ENCODE measurements at regions not wholly inside any gene's neighbourhood (a gene's known extent, or its start where the extent isn't known, plus 50 kb on each side); places are given as distances from the start of the nearest gene placed in this dataset.
"Not testable (repeated sequence)": the region's sequence is repeated elsewhere in the genome, so short reads cannot be mapped to it uniquely, and the experiment has no call there.

DNA sequence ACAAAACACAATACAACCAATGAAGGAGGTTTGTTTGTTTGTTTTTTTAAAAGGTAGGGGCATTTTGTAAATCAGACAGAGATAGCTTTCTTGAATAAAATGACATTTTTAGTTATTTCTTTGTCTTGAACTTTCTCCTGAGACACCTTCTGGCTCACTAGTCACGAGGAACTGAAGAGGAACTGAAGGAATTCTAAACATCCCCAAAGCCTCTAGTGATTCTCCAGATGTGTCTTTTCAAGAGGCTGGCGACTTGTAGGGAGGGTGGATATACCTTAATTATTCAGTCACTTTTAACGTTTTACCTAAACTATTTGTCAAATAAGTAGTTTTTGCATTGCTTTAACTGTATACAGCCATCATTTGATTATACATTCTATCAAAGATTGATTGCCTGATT lies 211.2 kb upstream of the LRIG3 start:
- no peak for DNase-seq

DNA sequence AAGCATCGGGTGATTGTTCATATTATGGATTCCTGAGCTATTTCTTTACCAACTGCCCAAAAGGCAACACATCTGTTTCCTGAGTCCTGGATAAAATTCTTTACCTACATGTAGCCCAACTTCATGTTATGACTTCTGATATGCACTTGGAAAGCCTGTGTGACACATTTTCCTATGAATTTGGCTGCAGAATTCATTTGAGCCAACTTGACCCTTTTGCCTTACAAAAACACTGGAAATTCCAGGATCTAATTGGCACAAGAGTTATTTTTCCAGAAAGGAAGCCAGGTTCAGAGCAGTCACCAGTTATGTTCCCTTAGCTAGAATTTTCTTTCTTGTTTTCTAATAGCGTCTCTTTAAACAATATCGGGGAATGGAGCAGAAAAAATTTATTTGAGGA lies 202.5 kb upstream of the LRIG3 start:
- DNase-seq: peak; percentile 92

DNA sequence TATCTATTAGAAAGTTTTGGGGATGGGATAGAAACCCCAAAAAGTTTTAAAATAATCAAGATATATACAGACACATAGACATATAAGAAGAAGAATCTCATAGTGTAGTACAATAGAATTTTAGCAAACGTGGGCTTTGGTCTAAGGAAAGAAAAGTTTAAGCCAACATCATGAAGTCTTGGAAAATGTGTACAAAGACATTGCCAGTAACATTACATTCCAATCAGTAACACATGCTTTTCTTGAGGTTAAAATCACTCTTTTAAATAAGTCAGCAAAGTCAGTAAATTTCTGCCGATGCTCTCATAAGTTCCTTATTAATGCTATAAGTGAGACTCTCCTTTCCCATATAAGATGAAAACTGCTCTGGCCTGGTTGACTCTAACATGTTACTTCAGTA lies 201.1 kb upstream of the LRIG3 start:
- DNase-seq: no peak

DNA sequence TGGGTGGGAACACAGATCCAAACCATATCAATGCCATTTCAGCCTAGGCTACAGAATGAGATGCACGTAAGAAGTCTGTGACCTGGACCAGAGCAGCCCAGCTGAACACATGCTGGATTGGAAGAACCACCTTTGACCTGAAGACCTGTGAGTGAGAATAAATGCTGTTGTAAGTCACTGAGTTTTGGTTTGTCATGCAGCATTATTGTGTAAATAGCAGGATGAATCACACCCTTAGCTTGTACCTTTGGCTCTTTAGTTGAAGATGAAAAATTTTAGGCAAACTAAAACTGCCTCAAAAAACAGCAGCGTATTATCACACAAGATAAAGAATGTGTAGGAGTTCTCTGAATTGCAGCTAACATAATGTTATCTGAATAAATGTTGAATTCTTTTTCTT lies 199.4 kb upstream of the LRIG3 start:
- DNase-seq: no peak

DNA sequence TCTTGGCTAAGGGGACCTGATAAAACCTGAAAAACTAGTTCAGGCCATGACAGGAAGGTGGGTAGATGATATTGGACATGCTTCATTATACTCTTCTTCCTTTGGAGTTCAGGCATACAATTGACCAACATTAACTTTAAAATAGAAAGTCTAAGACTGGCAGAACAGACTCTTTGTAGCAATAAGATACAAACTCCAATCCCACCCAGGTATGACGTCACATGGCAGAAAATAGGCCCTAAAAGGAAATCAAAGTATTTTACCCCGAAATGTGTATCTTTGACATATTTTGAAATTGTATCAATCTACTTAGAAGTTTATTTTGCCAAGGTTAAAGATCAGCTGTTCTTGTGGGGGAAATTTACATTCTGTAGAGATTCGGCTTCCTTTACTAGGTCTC lies 198.1 kb upstream of the LRIG3 start:
- no peak for DNase-seq

DNA sequence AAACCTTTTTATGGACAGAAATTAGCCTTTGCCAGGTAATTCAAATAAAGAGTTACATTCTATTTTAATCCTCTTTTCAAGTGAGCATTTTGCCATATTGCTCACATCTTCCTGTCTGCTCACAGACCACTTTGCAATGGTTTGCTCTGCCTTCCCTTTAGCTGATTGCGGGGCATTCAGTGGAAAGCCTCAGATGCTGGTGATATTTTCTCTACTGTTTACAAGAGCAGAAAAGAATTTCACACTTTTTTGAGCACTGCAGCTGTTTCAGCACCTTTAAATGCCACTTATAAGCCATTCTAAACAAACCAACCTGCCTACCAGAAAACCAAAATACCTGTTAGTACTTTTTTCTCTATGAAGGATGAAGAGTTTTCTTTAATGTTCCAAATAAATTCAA lies 195.7 kb upstream of the LRIG3 start:
- DNase-seq: no peak

DNA sequence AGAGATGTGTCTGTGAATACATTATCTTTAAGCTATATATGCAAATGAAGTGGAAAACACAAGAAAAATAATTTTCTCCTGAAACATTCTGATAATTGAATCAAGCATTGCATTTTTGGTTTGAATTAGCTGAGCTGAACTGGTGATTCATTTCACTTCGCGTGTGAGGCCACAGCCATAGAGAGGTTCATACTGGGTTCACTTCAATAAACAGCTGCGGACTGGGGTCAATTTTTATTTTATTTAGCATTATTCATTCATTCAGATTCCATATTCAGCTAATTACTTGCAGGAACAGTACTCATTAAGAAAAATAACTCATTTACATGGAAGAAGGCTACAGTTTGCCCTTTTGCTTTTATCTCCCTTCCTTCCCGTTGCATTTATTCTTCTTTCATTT lies 195.2 kb upstream of the LRIG3 start:
- peak; percentile 7 for DNase-seq

DNA sequence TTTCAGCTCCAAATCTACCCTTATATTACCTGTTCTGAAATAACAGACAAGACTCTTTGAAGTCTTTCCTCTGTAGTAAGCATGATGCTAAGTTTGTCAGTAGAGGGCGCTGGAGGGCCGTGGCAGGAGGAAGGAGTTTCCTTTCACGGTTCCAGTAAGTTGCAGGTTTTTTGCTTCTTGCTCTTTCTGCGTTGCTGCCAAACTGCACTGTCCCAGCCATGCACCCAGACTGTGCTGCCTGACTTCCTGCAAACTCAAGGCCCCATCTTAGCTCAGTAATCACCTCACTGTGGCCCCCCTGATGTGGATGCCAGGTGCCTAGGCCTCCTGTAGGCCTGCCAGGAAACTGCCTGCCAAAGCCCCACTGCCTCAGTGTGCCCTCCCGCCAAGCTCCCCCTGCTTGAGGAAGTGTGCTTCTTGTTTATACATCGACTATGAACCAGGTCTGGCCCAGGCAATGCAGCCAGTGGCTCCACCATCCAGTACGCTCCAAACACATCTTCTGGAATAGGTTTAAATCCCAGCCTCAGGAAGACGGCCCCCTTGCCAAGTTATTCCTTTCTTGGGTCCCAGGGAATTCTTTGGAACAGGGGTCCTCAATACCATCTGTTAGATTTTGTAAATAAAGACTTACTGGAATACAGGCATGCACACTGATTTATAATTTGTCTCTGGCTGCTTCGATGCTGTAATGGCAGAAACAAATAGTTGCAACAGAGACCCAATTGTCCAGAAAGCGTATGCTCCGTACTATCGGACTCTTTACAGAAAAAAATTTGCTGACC lies 193.7 kb upstream of the LRIG3 start:
- peak; percentile 91 for DNase-seq

DNA sequence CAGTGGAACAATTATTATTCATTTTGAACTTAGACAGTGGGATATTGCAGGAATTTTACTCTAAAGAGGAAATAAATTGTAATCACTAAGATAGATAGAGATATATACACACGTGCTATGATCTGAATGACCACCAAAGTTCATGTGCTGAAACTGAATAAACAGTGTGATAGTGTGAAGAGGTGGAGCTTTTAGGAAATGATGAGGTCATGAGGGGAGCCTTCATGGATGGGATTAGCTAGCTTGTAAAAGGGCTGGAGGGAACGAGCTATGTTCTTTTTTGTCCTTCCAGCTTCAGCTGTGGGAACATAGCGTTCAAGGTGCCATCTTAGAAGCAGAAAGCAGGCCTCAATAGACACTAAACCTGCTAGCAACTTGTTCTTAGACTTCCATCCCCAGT lies 191.5 kb upstream of the LRIG3 start:
- no peak for DNase-seq

DNA sequence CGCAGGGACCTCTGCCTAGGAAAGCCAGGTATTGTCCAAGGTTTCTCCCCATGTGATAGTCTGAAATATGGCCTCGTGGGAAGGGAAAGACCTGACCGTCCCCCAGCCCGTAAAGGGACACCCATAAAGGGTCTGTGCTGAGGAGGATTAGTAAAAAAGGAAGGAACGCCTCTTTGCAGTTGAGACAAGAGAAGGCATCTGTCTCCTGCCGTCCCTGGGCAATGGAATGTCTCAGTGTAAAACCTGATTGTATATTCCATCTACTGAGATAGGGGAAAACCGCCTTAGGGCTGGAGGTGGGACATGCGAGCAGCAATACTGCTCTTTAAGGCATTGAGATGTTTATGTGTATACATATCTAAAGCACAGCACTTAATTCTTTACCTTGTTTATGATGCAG lies 188.2 kb upstream of the LRIG3 start:
- DNase-seq: not testable (repeated sequence)

DNA sequence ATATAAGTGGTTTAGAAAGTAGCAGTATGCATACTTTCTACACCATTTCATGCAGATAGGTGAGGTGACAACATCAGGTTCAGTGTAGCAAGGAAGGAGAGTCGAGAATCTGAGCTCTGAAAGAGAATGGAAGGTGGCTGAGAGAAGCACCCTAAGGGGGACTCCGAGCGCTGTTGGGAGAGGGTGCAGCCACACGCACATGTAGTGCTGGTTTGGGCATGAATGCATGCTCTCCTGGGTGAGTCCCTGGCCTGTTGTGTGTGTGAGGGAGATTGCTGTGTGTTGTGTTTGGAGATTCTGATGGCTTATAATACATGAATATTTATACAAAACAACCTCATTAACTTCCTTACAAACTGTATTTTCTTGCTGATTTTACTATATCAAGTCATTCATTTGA lies 180.3 kb upstream of the LRIG3 start:
- DNase-seq: no peak

DNA sequence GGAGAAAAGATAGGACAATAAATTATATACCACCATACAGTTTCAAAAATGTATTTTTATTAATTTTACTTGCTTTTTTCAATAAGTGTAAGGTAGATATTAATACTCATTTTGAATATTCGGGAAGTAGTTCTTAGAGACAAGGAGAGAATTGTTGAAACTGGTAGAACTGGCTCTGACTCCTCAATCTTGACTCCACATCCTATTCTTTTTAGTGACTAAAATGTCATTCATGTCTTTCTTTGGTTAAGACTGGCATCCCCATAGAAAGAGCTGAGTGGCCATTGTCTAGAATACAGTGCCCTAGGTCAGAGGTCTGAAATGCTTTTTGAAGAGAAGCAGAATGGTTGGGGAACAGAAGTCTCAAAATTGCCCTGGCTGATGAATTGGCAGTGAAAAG lies 177.6 kb upstream of the LRIG3 start:
- no peak for DNase-seq

DNA sequence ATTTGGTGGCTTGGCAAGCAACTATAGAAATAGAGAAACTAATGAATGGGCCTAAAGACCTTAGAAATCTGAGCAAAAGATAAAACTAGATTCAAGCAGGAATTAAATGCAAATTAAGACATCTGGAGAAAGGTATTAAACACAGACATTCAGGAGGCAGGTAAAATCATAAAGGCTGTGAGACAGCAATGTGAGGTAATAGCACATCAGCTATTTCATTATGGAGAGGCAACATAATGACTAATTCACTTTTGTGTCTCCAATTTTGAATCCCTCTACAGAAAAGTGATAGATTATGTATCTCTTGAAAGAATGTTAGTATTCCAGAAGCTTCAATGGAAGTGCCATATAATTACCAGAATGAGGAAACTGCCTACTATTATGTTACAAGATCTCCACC lies 175.9 kb upstream of the LRIG3 start:
- no peak for DNase-seq

DNA sequence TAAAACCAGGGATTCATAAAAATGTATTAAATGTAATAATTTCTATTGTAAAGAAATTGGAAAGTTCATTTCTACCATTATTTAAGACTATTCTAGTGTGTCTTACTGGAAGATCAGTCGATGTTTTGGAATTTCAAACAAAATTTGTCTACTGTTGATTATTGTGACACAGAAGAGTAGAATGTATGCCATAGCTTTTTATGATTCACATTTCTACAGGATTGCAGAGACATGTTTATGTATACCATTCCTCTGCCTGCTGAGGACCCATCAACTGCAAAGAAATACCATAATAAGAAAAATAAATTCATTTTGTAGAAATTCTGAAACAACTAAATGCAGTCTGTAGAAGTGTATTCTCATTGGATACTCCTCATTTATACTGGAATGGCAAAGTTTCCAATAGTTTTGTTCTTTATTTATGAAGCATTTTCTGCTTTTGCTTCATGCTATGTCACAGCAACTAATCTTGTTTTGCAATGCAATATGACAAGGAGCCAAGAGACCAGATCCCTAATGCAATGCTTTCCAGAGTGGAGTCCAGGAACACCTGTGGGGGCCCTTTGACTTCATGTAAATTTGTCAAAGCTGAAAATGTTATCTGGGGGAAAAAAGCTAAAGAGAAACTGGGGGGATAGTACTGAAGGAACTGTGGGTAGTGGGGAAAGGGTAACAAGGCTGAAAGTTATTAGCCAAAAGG lies 172.9 kb upstream of the LRIG3 start:
- DNase-seq: no peak

DNA sequence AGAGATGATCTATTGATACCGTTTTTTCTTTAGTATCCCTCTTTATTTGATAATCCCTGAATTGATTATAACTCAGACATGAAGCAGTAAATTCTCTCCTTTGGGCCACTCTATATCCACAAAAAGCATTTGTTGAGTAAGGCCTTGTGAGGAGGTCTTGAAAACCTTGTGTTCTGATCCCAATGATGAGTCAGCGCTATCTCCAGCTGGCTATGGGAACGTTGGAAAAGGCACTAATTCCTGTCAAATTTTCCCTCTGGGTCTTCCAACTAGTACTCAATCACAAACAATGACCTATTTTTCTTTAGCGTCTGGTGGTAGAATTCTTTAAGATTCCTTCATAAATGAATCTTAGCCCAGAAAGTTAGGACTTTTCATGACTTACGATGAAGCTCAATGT lies 168.4 kb upstream of the LRIG3 start:
- no peak for DNase-seq

DNA sequence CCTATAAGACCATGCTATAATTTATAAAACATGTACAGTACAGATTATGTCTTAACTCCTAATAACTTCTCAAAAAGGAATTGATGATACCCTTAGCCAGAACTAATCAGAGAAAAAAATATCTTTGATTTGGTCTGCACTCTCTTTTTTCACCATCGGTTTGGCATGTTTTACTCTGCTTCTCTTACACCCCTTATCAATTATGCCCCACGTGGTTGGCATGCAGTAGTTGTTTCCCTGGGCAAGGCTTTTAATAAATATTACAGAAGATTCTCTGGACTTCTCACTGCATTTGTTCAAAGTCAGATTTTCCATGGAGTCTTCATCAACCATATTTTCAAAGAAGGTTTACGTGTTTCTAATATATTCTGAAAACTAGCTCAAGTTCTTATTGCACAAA lies 167.4 kb upstream of the LRIG3 start:
- no peak for DNase-seq

DNA sequence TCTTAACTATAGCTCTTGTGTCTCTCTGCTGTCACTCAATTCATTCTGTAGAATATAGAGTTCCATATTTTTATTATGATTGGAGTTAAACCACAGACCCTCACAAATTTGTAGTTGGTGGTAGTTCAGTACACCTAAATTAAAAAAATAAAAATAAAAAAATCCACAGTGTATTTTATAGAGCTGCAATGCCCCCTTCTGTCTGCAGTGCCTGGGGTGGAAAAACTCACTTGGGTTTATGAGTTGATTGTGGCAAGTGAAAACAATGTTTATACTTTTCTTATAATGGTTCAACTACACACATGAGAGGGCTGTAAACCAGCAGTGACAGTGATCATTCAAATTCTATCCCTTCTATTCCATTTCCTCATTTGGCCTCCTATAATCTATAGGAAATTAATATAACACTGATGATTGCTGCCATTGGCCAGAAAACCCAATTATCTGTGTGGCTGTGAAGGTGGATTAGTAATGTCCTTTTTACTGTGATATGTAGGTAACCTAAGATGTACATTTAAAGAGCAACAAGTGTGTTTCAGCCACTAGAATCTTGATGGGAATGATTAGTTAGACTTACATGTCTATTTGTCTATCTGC lies 166.9 kb upstream of the LRIG3 start:
- DNase-seq: peak; percentile 58

DNA sequence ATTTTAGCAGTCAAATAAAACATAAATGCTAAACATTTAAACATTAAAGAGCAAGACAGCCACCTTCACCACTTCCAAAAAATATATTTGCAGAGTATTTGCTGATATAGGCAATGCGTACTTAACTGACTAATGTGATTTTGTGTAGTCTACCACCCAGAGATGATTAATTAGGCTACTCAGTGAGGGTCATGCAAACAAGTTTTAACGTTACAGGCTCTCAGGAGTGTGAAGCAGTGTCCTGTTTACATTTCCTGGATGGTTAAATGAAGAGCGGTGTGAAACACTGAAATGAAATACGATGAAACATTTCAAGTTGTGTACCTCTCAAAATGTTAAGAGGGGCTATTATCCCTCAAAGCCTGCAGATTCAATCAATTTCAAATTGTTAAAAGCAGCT lies 165.8 kb upstream of the LRIG3 start:
- DNase-seq: no peak

DNA sequence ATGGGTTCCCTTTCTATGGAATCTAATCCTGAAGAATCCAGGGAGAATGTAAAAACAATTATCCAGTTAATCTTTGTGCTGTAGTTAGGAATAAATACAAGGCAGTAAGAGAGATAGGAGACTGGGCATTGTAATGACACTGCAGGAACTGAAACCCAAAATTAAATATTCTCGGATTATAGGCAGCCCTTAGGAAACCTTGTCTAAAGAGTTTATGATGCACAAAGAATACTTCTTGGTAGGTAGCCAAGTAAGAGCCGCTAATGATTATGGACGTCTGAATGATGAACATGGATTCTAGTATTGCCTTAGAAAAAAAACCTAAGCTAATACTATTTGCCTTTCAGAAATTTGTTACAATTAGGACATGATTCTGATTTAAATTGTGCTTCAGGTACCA lies 165.4 kb upstream of the LRIG3 start:
- DNase-seq: no peak

DNA sequence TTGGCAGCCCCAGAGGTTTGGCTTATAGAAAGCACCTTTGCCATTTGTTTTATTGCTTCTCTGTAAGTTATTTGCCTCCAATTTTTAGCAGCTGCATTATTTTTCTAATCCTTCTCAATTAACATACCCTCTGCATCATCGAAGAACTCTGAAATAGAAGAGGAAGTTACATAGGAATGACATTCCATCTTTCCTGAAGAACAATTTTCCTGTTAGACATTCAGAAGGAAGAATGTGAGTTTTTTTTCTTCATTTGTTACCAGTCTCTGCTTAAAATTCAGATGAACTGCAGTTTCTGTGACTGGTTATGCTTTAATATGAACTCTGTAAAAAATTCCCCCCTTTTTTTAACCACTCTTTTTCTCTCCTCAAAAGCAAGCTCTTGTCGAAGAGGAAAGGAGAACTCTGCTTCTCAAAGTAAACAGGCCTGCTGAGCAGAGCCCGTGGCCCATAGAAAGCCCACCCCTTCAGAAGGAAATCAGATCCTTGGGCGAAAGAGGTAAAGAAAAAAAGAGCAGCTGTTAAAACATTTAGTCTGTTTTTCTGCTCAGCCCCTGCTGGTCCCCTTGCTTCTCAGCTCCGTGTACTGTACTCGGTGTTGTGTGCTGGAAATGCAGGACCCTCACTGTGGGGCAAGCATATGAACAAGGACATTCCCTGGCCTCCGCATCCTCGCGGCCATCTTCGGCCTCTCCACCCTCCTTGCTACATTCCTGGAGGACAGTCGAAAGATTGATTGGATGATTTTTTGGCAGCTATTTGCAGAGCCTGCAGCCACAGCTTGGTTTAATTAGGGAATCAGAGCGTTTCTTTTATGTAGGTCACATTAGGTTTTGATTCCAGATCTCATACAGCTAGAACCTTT lies 164.4 kb upstream of the LRIG3 start:
- DNase-seq: no peak

DNA sequence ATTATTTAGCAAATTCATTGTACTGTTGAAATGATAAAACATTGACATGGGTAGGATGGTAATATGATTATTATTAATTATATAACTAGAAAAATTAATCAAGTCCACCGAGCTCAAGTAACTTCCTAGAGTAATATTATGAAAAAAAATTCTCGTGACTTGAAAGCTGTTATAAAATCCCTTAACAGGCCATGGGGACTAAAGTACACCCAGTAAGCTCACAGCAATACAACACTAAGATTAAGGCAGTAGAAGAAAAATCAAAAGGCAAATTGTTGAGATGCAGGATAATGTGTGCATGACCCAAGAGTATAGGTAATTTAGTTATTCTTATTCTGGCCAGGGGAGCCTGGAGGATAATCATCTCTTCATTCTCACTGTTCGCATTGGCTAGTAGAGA lies 162.6 kb upstream of the LRIG3 start:
- DNase-seq: no peak

DNA sequence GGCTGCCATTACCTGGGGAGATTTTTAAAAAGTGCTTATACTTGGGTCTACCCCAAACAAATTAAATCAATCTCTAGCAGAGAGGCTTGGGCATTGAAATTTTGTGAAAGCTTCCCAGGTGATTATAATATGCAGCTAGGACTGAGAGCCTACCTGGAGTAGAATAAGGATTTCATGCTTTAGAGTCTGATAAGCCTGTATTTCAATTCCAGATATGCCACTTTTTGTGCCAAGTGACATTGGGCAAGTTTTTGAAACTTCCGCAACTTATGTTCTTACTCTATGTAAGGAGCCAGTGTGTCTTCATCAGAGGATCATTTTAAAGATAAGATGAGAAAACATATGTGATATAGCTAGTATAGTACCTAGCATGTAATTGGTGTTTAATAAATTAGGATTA lies 159.8 kb upstream of the LRIG3 start:
- no peak for DNase-seq

DNA sequence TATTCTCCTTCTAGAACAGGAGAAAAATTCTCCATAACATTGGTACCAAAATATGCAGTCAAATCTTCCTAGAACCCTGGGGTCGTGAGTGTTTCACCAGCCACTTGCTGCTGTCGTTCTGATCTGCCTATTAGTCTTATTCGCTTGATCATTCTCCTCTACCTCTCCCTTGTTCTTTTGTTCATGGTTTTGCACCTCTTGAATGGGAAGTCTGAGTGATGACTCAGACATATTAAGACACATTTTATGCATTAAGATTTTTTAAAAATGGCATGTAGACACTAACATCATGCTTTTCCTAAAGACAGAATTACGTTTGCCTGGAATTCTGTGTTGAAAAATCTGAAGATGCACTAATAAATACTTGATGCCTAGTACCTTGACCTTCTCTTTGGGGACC lies 159.2 kb upstream of the LRIG3 start:
- DNase-seq: no peak
